ENCODE measurements at regions not wholly inside any gene's neighbourhood (a gene's known extent, or its start where the extent isn't known, plus 50 kb on each side); places are given as distances from the start of the nearest gene placed in this dataset.
"Not testable (repeated sequence)": the region's sequence is repeated elsewhere in the genome, so short reads cannot be mapped to it uniquely, and the experiment has no call there.

- DNase-seq (ENCODE audit: low spot score): no peak
Observed at GRCh38 chr3:103495186-103495585, 1060.4 kb downstream of the ZPLD1 start.

DNA sequence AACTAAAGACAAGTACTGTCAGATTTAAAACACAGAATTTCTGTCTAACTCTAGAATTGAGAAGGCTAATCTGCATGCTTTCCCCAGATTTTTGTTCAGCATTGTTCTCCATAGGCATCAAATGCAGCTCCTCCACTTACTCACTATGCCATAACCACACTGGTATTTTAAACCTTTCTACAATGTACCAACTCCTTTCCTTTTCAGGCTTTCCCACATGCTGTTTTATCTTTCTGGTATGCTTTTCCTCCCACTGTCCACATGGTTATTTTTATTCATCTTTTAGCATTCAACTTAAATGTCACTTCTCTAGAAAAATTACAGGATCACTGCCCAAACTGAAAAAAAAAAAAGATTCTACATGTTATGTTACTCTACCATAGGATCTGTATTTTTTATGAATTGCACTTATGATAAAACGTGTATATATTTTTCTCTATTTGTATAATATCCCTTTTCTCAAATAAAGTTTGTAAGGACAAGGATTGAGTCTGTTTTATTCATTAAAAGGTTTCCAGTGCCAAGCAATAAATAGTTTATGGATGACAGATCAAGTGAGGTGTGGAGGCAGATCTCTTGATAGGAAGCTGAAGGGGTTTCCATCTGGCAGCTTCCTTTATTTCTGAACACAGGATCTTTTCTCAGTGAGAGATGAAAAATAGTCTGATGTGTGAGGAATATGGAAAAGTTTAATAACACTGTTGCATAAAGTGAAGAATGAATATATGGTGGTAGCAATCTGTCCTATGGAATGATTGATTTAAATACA lies 1064.5 kb downstream of the ZPLD1 start:
- no peak for DNase-seq (ENCODE audit: low spot score)

- no peak for DNase-seq (ENCODE audit: low spot score)
Observed at GRCh38 chr3:103499967-103500366, 1065.2 kb downstream of the ZPLD1 start.

- DNase-seq (ENCODE audit: low spot score): no peak
Observed at GRCh38 chr3:103510760-103511159, 1075.9 kb downstream of the ZPLD1 start.

DNA sequence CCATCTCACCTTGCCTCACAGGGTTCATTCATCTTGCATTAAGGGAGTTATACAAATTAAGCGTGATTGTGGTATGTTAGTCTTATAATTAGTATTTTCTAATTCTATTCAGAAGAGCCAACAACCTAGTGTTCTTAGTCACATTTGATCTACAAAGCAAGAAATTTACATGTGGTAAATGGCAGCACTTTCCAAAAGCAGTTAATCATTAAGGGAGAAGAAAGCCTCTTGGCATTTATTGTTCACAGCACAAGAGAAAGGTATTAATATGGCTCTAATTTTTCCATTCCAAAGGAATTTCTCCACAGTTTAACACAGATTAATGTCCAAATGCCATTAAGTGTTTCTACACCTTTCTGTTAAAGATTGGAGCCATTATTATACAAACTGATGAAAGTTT lies 1077.1 kb downstream of the ZPLD1 start:
- no peak for DNase-seq (ENCODE audit: low spot score)

- DNase-seq (ENCODE audit: low spot score): no peak
Observed at GRCh38 chr3:103512595-103512994, 1077.8 kb downstream of the ZPLD1 start.

DNA sequence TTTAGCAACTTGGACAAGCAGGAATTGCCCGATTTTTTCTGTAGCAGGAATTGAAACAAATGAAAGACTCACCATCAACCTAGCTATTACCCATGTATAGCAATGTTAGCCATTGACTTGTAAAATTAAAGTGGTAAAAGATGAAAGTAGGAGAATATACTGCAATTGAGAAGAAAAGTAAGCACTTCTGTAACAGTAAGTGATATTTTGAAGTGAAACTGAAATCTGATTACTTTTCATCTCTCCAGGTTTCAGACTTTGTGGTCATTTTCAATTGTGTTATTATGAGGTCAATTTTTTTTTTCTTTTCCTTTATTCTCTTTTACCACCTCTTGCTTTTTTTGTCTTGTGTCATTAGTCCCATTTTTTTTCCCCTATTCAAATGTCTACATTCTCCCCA lies 1078.2 kb downstream of the ZPLD1 start:
- DNase-seq (ENCODE audit: low spot score): no peak

GRCh38 chr3:103515116-103515515 lies 1080.3 kb downstream of the ZPLD1 start:
- DNase-seq (ENCODE audit: low spot score): no peak

DNA sequence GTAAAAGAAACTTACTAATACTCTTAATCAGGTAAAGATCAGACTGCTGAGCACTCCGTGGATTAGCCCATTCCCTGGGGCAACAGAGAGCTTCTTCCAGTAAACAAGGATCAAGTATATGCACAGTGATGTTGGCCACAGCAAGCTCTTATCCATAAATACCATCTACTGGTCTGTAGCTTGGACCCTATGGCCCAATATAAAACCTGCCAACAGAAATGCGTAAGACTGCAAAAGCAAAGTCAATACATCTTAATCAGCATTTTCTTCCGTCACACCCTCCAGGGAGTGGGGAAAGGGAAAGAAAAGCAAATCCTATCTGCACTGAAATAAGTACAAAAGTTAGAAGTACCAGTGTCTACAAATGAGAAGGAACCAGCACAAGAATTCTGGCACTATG lies 1082.1 kb downstream of the ZPLD1 start:
- no peak for DNase-seq (ENCODE audit: low spot score)

DNA sequence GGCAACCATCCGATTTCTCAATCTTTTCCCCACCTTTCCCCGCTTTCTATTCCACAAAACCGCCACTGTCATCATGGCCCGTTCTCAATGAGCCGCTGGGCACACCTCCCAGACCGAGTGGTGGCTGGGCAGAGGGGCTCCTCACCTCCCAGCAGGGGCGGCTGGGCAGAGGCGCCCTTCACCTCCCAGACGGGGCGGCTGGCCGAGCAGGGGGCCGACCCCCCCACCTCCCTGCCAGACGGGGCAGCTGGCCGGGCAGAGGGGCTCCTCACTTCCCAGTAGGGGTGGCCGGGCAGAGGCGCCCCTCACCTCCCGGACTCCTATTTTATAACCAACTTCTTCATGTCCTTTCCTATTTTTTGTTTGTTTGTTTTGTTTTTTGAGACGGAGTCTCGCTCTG lies 1096.5 kb downstream of the ZPLD1 start:
- not testable (repeated sequence) for DNase-seq (ENCODE audit: low spot score)

GRCh38 chr3:103532986-103533385 lies 1098.2 kb downstream of the ZPLD1 start:
- DNase-seq (ENCODE audit: low spot score): no peak

GRCh38 chr3:103554451-103554850 lies 1119.6 kb downstream of the ZPLD1 start:
- no peak for DNase-seq (ENCODE audit: low spot score)

DNA sequence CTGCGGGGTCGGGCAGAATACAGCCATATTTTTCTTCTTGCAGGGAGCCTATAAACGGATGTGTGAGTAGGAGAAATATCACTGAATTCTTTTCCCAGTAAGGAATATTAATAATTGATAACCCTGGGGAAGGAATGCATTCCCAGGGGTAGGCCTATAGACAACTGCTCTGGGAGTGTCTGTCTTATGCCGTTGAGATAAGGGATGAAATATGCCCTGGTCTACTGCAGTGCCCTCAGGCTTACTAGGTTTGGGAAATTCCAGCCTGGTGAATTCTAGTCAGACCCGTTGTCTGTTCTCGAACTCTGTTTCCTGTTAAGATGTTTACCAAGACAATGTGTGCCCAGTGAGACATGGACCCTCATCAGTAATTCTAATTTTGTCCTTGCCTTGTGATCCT lies 1129.3 kb downstream of the ZPLD1 start:
- DNase-seq (ENCODE audit: low spot score): not testable (repeated sequence)

DNA sequence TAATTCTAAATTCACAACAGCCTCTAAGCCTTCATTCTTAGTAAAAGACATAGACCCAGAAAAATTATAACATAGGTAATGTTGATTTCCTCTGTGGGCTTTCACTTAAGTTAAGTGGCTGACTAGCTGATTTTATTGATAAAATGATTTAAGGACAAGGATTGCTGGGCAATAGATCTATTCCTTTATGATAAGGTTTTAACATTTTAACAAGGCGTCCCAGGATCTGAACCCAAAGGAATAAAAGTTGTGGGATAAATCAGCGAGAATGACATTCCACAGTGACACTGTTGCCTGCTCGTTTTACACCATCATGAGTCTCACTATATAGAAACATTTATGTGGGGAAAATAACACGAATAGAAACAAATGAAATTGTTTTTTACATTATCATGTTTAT lies 1151.0 kb downstream of the ZPLD1 start:
- DNase-seq (ENCODE audit: low spot score): no peak

- no peak for DNase-seq (ENCODE audit: low spot score)
Observed at GRCh38 chr3:103589770-103590169, 1155.0 kb downstream of the ZPLD1 start.

GRCh38 chr3:103600844-103601243 lies 1166.0 kb downstream of the ZPLD1 start:
- DNase-seq (ENCODE audit: low spot score): no peak

DNA sequence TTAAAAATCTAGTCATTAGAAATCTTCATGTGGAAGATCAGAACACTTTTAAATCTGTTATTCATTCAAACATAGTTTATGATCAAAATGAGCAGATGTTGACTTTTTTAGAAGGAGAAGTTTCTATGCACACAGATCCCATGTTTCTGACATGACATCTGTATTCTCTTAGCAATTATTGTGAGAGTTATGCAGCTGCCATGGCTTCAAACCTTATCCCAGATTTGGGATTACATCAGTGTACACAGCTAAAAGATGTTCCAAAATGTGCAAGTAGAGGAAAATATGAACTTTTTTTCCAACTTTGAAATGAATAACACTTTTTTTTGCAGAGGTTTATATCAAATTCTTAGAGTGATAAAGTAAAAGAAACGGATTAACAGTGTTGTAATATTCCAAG lies 1166.9 kb downstream of the ZPLD1 start:
- no peak for DNase-seq (ENCODE audit: low spot score)

DNA sequence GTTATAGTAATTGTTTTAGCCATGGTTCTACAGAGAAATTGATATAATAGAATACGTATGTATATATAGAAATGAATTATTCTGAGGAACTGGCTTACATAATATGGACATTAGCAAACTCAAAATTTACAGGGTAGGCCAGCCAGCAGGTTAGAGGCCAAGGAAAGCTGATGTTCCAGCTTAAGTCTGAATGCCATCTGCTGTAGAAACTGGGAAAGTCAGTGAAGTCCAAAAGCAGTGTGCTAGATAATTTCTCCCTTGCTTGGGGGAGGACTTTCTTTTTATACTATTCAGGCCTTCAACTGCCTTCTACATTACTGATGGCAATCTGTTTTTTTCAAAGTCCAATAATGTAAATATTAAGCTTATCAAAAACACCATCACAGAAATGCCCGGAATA lies 1174.7 kb downstream of the ZPLD1 start:
- DNase-seq (ENCODE audit: low spot score): no peak

DNA sequence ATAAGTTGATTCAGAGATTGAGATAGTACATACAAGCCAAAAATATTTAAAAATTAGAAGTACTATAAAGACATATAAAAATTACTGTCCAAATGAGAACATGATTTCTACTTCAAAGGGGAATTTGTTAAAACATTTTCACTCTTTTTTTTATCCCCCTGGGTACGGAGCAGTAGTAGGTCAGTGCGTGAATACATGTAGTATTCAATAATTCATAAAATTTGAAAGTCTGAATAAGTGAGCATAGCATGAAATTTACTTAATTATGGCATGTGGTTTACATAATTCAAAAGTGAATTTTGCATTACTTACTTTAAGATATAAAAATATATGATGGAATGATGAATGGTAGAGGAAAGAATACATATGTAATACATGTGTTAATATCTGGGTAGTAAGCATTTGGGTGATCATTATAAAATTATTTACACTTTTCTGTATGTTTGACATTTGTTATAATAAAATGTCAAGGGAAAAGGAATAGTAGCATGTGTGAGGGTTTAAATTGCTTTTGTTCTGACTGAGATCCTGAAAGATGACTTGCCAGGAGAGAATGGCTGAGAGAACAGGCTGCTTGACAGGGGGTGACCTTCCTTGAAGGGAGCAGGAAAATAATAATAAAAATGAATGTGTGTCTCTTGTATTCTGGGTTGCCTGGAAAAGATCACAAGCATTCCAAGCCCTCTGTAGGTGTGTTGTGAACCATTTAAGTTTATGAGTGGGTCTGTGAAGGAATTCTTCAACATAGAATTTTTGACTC lies 1178.8 kb downstream of the ZPLD1 start:
- no peak for DNase-seq (ENCODE audit: low spot score)

DNA sequence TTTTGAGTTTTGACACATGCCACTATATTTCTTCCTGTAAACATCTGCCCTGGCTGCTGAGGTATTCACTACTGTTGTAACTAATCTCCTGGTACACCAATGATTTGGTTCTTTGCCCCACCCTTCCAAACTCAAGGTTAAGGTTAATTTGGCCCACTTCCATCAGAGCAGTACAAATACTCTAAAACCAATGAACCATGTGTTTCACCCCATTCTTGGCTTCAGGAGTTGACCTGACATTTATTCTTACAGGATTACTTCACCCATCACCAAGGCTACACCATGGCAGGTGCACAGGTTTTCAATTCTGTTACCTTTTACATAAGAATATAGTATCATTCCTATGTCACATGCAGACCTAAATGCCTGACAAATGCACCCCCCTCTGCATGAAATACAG lies 1179.9 kb downstream of the ZPLD1 start:
- no peak for DNase-seq (ENCODE audit: low spot score)

DNA sequence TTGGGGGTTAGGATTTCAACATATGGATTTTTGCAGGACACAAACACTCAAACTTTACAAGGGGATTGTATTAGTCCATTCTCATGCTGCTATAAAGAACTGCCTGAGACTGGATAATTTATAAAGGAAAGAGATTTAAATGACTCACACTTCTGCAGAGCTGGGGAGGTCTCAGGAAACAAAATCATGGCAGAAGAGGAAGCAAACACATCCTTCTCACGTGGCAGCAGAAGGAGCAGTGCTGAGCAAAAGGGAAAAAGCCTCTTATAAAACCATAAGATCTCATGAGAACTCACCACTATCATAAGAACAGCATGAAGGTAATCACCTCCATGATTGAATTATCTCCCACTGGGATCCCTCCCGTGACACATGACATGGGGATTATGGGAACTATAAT lies 1183.1 kb downstream of the ZPLD1 start:
- no peak for DNase-seq (ENCODE audit: low spot score)

GRCh38 chr3:103624271-103624670 lies 1189.5 kb downstream of the ZPLD1 start:
- no peak for DNase-seq (ENCODE audit: low spot score)

DNA sequence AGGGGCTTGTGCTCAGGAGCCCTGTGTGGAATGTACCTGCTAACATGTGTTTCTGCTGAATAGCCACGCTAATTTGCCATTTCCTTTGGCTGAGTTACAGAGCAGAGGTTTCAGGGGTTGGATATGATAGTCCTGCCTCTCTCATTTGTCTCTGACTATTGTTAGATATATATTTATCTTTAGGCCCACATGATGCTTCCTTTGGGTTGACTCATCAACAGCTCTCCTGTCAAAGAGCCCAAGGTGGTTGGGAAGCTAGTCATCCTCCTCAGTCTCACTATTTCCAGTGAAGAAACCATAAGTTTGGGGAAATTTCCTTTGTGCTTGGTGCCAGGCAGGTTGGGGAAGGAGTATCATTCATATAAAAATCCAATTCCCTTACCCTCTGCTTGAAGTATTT lies 1194.6 kb downstream of the ZPLD1 start:
- DNase-seq (ENCODE audit: low spot score): no peak

GRCh38 chr3:103644450-103644849 lies 1209.6 kb downstream of the ZPLD1 start:
- no peak for DNase-seq (ENCODE audit: low spot score)

Measured in LoVo (cell line).